KMS-11 (cell line): ENCODE measurements at regions not wholly inside any gene's neighbourhood (a gene's known extent, or its start where the extent isn't known, plus 50 kb on each side); places are given as distances from the start of the nearest gene placed in this dataset.

Experiments
- H2AFZ ChIP-seq: fragments of 200-600 bp; sonication (generic); 2 replicates; pipeline ENCODE4 v1.6.1; 2016; ENCODE audit warnings: antibody characterized with exemption, mixed run types, low read depth
- H3K27ac ChIP-seq: fragments of 200-600 bp; sonication (generic); 2 replicates; pipeline ENCODE4 v1.6.1; 2016; ENCODE audit warnings: mild to moderate bottlenecking, mixed run types
- H3K27me3 ChIP-seq: fragments of 200-600 bp; sonication (generic); 2 replicates; pipeline ENCODE4 v1.6.1; 2017; ENCODE audit warnings: mild to moderate bottlenecking, low read depth, mixed run types, moderate library complexity; ENCODE audit not compliant: insufficient read depth
- H3K36me3 ChIP-seq: fragments of 200-600 bp; sonication (generic); 2 replicates; pipeline ENCODE4 v1.6.1; 2017; ENCODE audit warnings: mild to moderate bottlenecking, mixed run types; ENCODE audit not compliant: insufficient read depth
- H3K4me1 ChIP-seq: fragments of 200-600 bp; sonication (generic); 2 replicates; pipeline ENCODE4 v1.6.1; 2016; ENCODE audit warnings: mild to moderate bottlenecking, low read depth, mixed run types; ENCODE audit not compliant: poor library complexity, severe bottlenecking
- H3K4me2 ChIP-seq: fragments of 200-600 bp; sonication (generic); 2 replicates; pipeline ENCODE4 v1.7.0; 2016; ENCODE audit warnings: mild to moderate bottlenecking, mixed run types
- H3K4me3 ChIP-seq: fragments of 200-600 bp; sonication (generic); IDR thresholded peaks from 2 replicates; pipeline ENCODE4 v1.6.1; 2017; ENCODE audit warnings: low read depth, low read length, mixed read lengths; ENCODE audit not compliant: insufficient read depth
- H3K79me2 ChIP-seq: fragments of 200-600 bp; sonication (generic); 2 replicates; pipeline ENCODE4 v1.6.1; 2016; ENCODE audit warnings: low read depth, mixed run types; ENCODE audit not compliant: insufficient read depth
- H3K9ac ChIP-seq: fragments of 200-600 bp; sonication (generic); 2 replicates; pipeline ENCODE4 v1.6.1; 2016; ENCODE audit warnings: mild to moderate bottlenecking, mixed run types
- H4K20me1 ChIP-seq: fragments of 200-600 bp; sonication (generic); 2 replicates; pipeline ENCODE4 v1.6.1; 2016; ENCODE audit warnings: mild to moderate bottlenecking, mixed run types; ENCODE audit not compliant: insufficient read depth
- TF ChIP-seq, protein P1 (sequence below): fragments of 200-600 bp; sonication (generic); conservative IDR thresholded peaks from 2 replicates; pipeline ENCODE4 v1.6.1; 2017; ENCODE audit warnings: low read depth, mild to moderate bottlenecking, antibody characterized with exemption, low read length, moderate library complexity, mixed read lengths

DNA sequence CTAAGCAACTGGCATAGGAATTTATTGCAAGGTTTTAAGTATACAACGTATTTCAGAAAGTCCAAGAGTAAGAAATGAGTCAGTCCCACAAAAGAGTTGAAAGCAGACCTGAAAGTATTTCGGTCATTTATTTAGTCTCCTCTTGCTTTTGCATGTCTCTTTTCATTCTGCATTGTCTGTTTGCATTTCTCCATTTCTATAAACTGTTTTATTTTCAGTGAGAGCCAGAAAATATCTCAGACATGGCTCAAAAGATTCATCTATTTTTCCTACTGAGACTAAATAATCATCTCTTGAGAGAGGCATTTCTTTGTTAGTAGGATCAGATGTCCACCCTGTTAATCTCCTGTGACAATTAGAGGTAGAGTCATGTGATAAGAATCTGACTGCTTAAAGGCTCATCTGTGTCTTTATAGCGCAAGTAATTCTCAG is 219.1 kb upstream of the CCDC179 start:
- Histone ChIP-seq H3K4me2 (no peak overlapping the region), H3K36me3 (no peaks in the 10 kb centered on the region), H3K9ac (no peak overlapping the region), H3K27ac (no peak overlapping the region), H2AFZ (no peak overlapping the region), H3K79me2 (no peaks in the 10 kb centered on the region), H3K4me1 (no peaks in the 10 kb centered on the region), H3K27me3 (no peaks in the 10 kb centered on the region), H3K4me3 (no peak overlapping the region), H4K20me1 (no peaks in the 10 kb centered on the region)
- TF ChIP-seq, protein P1, sequence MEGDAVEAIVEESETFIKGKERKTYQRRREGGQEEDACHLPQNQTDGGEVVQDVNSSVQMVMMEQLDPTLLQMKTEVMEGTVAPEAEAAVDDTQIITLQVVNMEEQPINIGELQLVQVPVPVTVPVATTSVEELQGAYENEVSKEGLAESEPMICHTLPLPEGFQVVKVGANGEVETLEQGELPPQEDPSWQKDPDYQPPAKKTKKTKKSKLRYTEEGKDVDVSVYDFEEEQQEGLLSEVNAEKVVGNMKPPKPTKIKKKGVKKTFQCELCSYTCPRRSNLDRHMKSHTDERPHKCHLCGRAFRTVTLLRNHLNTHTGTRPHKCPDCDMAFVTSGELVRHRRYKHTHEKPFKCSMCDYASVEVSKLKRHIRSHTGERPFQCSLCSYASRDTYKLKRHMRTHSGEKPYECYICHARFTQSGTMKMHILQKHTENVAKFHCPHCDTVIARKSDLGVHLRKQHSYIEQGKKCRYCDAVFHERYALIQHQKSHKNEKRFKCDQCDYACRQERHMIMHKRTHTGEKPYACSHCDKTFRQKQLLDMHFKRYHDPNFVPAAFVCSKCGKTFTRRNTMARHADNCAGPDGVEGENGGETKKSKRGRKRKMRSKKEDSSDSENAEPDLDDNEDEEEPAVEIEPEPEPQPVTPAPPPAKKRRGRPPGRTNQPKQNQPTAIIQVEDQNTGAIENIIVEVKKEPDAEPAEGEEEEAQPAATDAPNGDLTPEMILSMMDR: no peak

DNA sequence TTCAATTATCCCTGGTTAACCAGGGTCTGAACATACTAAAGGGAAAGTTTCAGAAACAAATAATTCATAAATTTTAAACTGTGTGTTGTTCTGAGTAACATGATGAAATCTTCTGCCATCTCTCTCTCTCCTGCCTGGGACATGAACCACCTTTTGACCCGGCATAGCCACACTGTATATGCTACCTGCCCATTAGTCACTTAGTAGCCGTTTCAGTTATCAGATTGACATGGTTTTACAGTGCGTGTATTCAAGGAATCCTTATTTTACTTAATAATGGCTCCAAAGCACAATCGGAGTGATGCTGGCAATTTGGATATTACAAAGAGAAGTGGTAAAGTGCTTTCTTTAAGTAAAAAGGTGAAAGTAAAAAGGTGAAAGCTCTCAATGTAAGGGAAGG is 227.1 kb upstream of the CCDC179 start:
- Histone ChIP-seq H3K4me3 (no peak overlapping the region), H4K20me1 (no peaks in the 10 kb centered on the region), H3K4me2 (no peak overlapping the region), H2AFZ (no peak overlapping the region), H3K36me3 (no peaks in the 10 kb centered on the region), H3K27me3 (no peaks in the 10 kb centered on the region), H3K4me1 (no peaks in the 10 kb centered on the region), H3K79me2 (no peaks in the 10 kb centered on the region), H3K27ac (no peak overlapping the region), H3K9ac (no peak overlapping the region)
- TF ChIP-seq, protein P1: no peak

DNA sequence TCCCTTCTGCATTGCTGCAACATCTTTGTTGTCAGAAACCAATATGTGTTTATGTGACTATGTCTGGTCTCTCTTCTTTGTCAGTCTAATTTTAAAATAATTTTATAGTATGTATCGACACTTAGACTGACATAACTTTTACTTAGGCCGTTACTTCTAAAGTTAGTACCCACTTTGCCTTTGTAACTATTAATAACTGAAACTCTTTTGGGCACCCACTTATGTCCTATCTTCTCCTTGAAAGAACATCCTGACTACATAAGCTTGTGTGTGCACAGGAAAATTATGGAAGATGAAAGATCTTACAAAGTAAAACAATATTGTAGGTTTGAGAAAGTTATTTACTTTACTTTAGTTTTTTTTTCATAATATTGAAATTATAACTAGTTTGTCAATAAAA is 230.4 kb upstream of the CCDC179 start:
- Histone ChIP-seq H3K79me2 (no peaks in the 10 kb centered on the region), H4K20me1 (no peaks in the 10 kb centered on the region), H3K36me3 (no peaks in the 10 kb centered on the region), H3K4me3 (no peak overlapping the region), H3K9ac (no peak overlapping the region), H3K4me2 (no peak overlapping the region), H2AFZ (no peak overlapping the region), H3K27ac (no peak overlapping the region), H3K4me1 (no peaks in the 10 kb centered on the region), H3K27me3 (no peaks in the 10 kb centered on the region)
- TF ChIP-seq, protein P1: no peak

DNA sequence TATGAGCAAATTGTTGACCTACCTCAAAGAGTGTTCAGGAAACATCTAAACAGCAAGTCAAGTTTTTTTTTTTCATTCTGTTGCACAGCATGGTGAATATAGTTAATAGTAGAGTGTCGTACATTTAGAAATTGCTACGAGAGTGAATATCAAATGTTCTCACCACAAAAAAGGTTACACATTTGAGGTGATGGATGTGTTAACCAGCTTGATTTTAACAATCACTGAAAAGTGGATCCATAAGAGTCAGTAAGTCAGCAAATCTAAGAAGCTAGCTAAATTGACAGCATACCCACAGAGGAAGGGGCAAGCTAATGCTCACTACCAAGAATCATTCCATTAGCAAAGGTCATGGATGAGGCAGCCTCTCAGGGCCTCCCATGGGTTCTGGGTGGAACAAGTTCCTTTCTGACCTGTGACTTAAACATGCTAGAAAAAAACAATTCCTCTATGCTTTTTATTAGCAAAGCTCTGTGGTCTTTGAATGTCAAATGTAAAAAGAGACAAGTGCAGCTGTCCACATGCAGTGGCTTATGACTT is 235.4 kb upstream of the CCDC179 start:
- H3K9ac ChIP-seq: no peak overlapping the region
- H3K4me1 ChIP-seq: no peaks in the 10 kb centered on the region

More for the DNA sequence above, 235.4 kb upstream of the CCDC179 start:
- Histone ChIP-seq H3K36me3 (no peaks in the 10 kb centered on the region), H3K4me3 (no peak overlapping the region), H3K27ac (no peak overlapping the region), H2AFZ (no peak overlapping the region), H3K4me2 (no peak overlapping the region), H3K79me2 (no peaks in the 10 kb centered on the region), H4K20me1 (no peaks in the 10 kb centered on the region), H3K27me3 (no peaks in the 10 kb centered on the region)
- TF ChIP-seq, protein P1: no peak
